IPS DF 6.9 (cell line): ENCODE measurements at regions not wholly inside any gene's neighbourhood (a gene's known extent, or its start where the extent isn't known, plus 50 kb on each side); places are given as distances from the start of the nearest gene placed in this dataset.

Experiments used
- DNase-seq: peaks from one replicate; pipeline ENCODE4 v3.0.0-alpha.2; 2013; ENCODE audit warnings: low read depth, low spot score
- H3K27ac ChIP-seq: one replicate; pipeline ENCODE4 v1.5.1; 2013; ENCODE audit warnings: low read length, control low read depth
- H3K27me3 ChIP-seq: 2 replicates; pipeline ENCODE4 v1.6.1; 2013; ENCODE audit warnings: mild to moderate bottlenecking, low read length; ENCODE audit not compliant: control insufficient read depth, insufficient read depth
- H3K36me3 ChIP-seq: 2 replicates; pipeline ENCODE4 v1.6.1; 2013; ENCODE audit warnings: low read length; ENCODE audit not compliant: control insufficient read depth, insufficient read depth
- H3K4me1 ChIP-seq: 2 replicates; pipeline ENCODE4 v1.6.1; 2013; ENCODE audit warnings: low read length; ENCODE audit not compliant: control insufficient read depth, insufficient read depth
- H3K4me3 ChIP-seq: 2 replicates; pipeline ENCODE4 v1.5.1; 2013; ENCODE audit warnings: mild to moderate bottlenecking, low read length
- H3K9me3 ChIP-seq: 2 replicates; pipeline ENCODE4 v1.6.1; 2013; ENCODE audit warnings: low read length, inconsistent platforms; ENCODE audit not compliant: control insufficient read depth, insufficient read depth
- WGBS: extraction: QIAGEN DNeasy Blood & Tissue Kit; methylation state at CpG from one replicate; pipeline ENCODE4 v1.1.7; 2013; ENCODE audit warnings: mixed read lengths, missing lambda C conversion rate; ENCODE audit not compliant: insufficient read length, insufficient coverage; 5-methylcytosine and 5-hydroxymethylcytosine counted together

GRCh38 chr10:65341323-65341925 lies 1584.4 kb upstream of the LRRTM3 start:
- no peak overlapping the region for H3K4me3 ChIP-seq
- no peaks in the 10 kb centered on the region for H3K4me1 ChIP-seq
- no peaks in the 10 kb centered on the region for H3K36me3 ChIP-seq
- no peak overlapping the region for H3K27ac ChIP-seq
- no peak for DNase-seq
- no peaks in the 10 kb centered on the region for H3K9me3 ChIP-seq
- WGBS = no CpG with 5 or more reads among the region's 4 CpGs
- no peaks in the 10 kb centered on the region for H3K27me3 ChIP-seq

GRCh38 chr10:65342245-65342644 lies 1583.6 kb upstream of the LRRTM3 start:
- Histone ChIP-seq H3K4me3 (no peak overlapping the region), H3K36me3 (no peaks in the 10 kb centered on the region), H3K27me3 (no peaks in the 10 kb centered on the region), H3K4me1 (no peaks in the 10 kb centered on the region), H3K27ac (no peak overlapping the region), H3K9me3 (no peaks in the 10 kb centered on the region)
- no CpG with 5 or more reads among the region's 1 CpG for WGBS
- DNase-seq = no peak

GRCh38 chr10:65346466-65346865 lies 1579.4 kb upstream of the LRRTM3 start:
- H3K27me3 ChIP-seq = no peaks in the 10 kb centered on the region
- no peaks in the 10 kb centered on the region for H3K9me3 ChIP-seq
- no CpG with 5 or more reads among the region's 3 CpGs for WGBS
- H3K4me3 ChIP-seq = no peak overlapping the region
- H3K4me1 ChIP-seq = no peaks in the 10 kb centered on the region
- no peaks in the 10 kb centered on the region for H3K36me3 ChIP-seq
- no peak for DNase-seq
- no peak overlapping the region for H3K27ac ChIP-seq

- DNase-seq = peak; percentile 9
- no peaks in the 10 kb centered on the region for H3K27me3 ChIP-seq
- H3K4me1 ChIP-seq = no peaks in the 10 kb centered on the region
- H3K4me3 ChIP-seq = no peak overlapping the region
- H3K9me3 ChIP-seq = no peaks in the 10 kb centered on the region
- no CpG with 5 or more reads among the region's 8 CpGs for WGBS
- no peak overlapping the region for H3K27ac ChIP-seq
- H3K36me3 ChIP-seq = no peaks in the 10 kb centered on the region
Observed at GRCh38 chr10:65348637-65349036, 1577.2 kb upstream of the LRRTM3 start.

DNA sequence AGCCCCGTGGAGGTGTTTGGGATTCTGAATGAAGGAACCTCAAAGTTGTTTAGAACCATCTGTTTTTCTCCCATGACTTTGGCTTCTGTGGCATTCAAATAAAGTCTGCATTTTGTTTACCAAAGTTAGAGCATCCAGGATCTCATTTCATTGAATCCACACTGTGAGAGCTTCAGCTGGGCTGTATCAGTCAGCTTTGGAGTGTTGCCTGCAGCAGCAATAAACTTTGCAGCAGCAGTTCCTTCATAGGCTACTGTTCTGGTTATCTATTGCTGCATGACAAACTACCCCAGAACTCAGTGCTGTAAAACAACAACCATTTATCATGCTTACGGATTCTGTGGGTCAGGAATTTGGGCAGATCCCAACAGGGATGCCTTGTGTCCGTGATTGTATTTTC lies 1575.2 kb upstream of the LRRTM3 start:
- no peak for DNase-seq
- Histone ChIP-seq H3K27ac (no peak overlapping the region), H3K36me3 (no peaks in the 10 kb centered on the region), H3K4me1 (no peaks in the 10 kb centered on the region), H3K9me3 (no peaks in the 10 kb centered on the region), H3K27me3 (no peaks in the 10 kb centered on the region), H3K4me3 (no peak overlapping the region)
- WGBS = no CpG with 5 or more reads among the region's 3 CpGs

GRCh38 chr10:65355141-65355680 lies 1570.6 kb upstream of the LRRTM3 start:
- H3K4me3 ChIP-seq = no peak overlapping the region
- no peaks in the 10 kb centered on the region for H3K4me1 ChIP-seq
- WGBS = no CpG with 5 or more reads among the region's 2 CpGs
- H3K9me3 ChIP-seq = no peaks in the 10 kb centered on the region
- no peaks in the 10 kb centered on the region for H3K27me3 ChIP-seq
- DNase-seq = no peak
- H3K36me3 ChIP-seq = no peaks in the 10 kb centered on the region
- no peak overlapping the region for H3K27ac ChIP-seq

DNA sequence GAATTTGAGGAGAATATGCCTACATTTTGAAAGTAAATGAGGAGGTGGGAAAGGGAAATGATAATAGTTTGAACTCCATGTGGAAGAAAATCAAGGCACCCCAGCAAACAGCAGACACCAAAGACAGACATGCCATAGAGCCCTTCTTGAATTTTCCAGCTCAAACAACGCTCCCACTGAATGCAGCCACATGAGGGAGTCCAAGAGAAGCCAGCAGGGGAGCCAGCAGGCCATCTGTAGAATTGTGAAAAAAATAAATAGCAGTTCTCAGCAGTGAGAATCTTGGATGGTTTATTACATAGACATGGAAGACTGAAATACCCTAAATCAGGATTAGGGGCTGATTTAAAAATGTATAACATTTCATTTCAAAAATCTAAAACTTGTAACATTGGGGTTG lies 1567.3 kb upstream of the LRRTM3 start:
- no peak overlapping the region for H3K4me3 ChIP-seq
- H3K4me1 ChIP-seq = no peaks in the 10 kb centered on the region
- no peaks in the 10 kb centered on the region for H3K9me3 ChIP-seq
- H3K36me3 ChIP-seq = no peaks in the 10 kb centered on the region
- no peak overlapping the region for H3K27ac ChIP-seq
- peak; percentile 4 for DNase-seq
- no CpG with 5 or more reads among the region's 1 CpG for WGBS
- H3K27me3 ChIP-seq = no peaks in the 10 kb centered on the region

- no CpG with 5 or more reads among the region's 2 CpGs for WGBS
- Histone ChIP-seq H3K4me3 (no peak overlapping the region), H3K36me3 (no peaks in the 10 kb centered on the region), H3K27ac (no peak overlapping the region), H3K9me3 (no peaks in the 10 kb centered on the region), H3K27me3 (no peaks in the 10 kb centered on the region), H3K4me1 (no peaks in the 10 kb centered on the region)
- no peak for DNase-seq
Observed at GRCh38 chr10:65360497-65360896, 1565.3 kb upstream of the LRRTM3 start.

DNA sequence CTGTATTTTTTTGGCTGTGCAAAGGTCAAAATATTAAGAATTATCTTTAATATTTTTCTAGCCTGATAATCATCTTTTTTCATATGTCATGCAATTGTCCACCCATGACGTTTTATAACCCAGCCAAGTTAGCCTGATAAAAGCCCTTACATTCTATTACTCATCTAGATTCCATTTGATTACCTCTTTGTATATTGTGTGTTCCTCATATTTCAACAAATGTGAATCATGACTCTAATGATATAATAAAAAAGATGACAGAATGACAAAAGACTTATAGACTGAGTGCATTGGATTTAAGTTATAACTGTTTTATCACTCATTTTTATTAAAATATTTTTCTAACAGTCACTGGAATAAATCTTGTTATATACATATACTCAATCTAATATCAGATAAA lies 1560.0 kb upstream of the LRRTM3 start:
- Histone ChIP-seq H3K4me3 (no peak overlapping the region), H3K36me3 (no peaks in the 10 kb centered on the region), H3K4me1 (no peaks in the 10 kb centered on the region), H3K27me3 (no peaks in the 10 kb centered on the region), H3K9me3 (no peaks in the 10 kb centered on the region), H3K27ac (no peak overlapping the region)
- no CpG with 5 or more reads among the region's 1 CpG for WGBS
- no peak for DNase-seq

GRCh38 chr10:65367706-65368105 lies 1558.1 kb upstream of the LRRTM3 start:
- Histone ChIP-seq H3K27ac (no peak overlapping the region), H3K4me3 (no peak overlapping the region), H3K36me3 (no peaks in the 10 kb centered on the region), H3K27me3 (no peaks in the 10 kb centered on the region), H3K4me1 (no peaks in the 10 kb centered on the region), H3K9me3 (no peaks in the 10 kb centered on the region)
- DNase-seq = no peak

DNA sequence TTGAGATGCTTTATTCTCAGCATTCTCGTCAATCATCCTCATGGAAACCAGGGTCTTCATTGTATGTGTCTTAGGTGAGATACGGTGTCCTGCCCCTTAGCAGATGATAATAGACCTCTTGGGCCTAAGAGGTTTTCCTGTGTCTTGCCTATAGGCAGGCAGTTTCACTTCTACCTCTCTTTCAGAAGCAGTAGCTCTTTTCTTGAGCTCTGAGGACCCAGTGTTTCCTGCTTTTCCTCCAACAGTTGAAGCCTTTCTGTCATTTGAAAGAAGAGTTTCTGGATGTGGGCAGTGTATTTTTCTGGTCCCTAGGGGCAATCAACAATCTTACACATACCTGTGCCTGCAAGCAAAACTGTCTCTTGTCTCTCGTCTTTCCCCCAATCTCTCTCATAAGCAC lies 1550.3 kb upstream of the LRRTM3 start:
- DNase-seq = no peak
- no peaks in the 10 kb centered on the region for H3K36me3 ChIP-seq

More for the DNA sequence above, 1550.3 kb upstream of the LRRTM3 start:
- WGBS = no CpG with 5 or more reads among the region's 3 CpGs
- Histone ChIP-seq H3K9me3 (no peaks in the 10 kb centered on the region), H3K27ac (no peak overlapping the region), H3K4me1 (no peaks in the 10 kb centered on the region), H3K27me3 (no peaks in the 10 kb centered on the region), H3K4me3 (no peak overlapping the region)
